ENCODE measurements at regions not wholly inside any gene's neighbourhood (a gene's known extent, or its start where the extent isn't known, plus 50 kb on each side); places are given as distances from the start of the nearest gene placed in this dataset.

GRCh38 chr3:66165660-66166059 is 55.1 kb upstream of the SLC25A26 start:
- no peak for DNase-seq

GRCh38 chr3:66164155-66164554 is 56.6 kb upstream of the SLC25A26 start:
- no peak for DNase-seq

GRCh38 chr3:66163222-66163621 is 57.6 kb upstream of the SLC25A26 start:
- no peak for DNase-seq

GRCh38 chr3:66162766-66163165 is 58.0 kb upstream of the SLC25A26 start:
- DNase-seq: no peak

GRCh38 chr3:66158933-66159683 is 61.7 kb upstream of the SLC25A26 start:
- no peak for DNase-seq

- DNase-seq: no peak
Observed at GRCh38 chr3:66154444-66154861, 66.3 kb upstream of the SLC25A26 start.

GRCh38 chr3:66153481-66154443 is 67.0 kb upstream of the SLC25A26 start:
- DNase-seq: no peak

- DNase-seq: no peak
Observed at GRCh38 chr3:66152336-66152735, 68.5 kb upstream of the SLC25A26 start.

- DNase-seq: no peak
Observed at GRCh38 chr3:66150977-66151376, 69.8 kb upstream of the SLC25A26 start.

- no peak for DNase-seq
Observed at GRCh38 chr3:66149269-66149668, 71.5 kb upstream of the SLC25A26 start.

GRCh38 chr3:66145408-66145733 is 75.4 kb upstream of the SLC25A26 start:
- no peak for DNase-seq

- no peak for DNase-seq
Observed at GRCh38 chr3:66144568-66145407, 76.0 kb upstream of the SLC25A26 start.

GRCh38 chr3:66142079-66142478 is 78.7 kb upstream of the SLC25A26 start:
- DNase-seq: no peak

GRCh38 chr3:66140743-66141372 is 79.9 kb upstream of the SLC25A26 start:
- DNase-seq: peak in 1 of 5 experiments; percentile 3

GRCh38 chr3:66140106-66140505 is 80.7 kb upstream of the SLC25A26 start:
- DNase-seq: no peak

- DNase-seq: no peak
Observed at GRCh38 chr3:66139415-66139814, 81.4 kb upstream of the SLC25A26 start.

- DNase-seq: peak in 1 of 5 experiments; percentile 4
Observed at GRCh38 chr3:66138336-66139313, 82.2 kb upstream of the SLC25A26 start.

GRCh38 chr3:66136597-66136996 is 84.2 kb upstream of the SLC25A26 start:
- DNase-seq: no peak

- no peak for DNase-seq
Observed at GRCh38 chr3:66133853-66134445, 86.9 kb upstream of the SLC25A26 start.

- DNase-seq: no peak
Observed at GRCh38 chr3:66133050-66133757, 87.6 kb upstream of the SLC25A26 start.

All from T-helper 2 cell (primary cell).